Femur (tissue), 1 donor: ENCODE measurements at regions not wholly inside any gene's neighbourhood (a gene's known extent, or its start where the extent isn't known, plus 50 kb on each side); places are given as distances from the start of the nearest gene placed in this dataset.
"Not testable (repeated sequence)": the region's sequence is repeated elsewhere in the genome, so short reads cannot be mapped to it uniquely, and the experiment has no call there.

Experiments
- DNase-seq: peaks from one replicate; pipeline ENCODE4 v3.0.0-alpha.2; 2017

DNA sequence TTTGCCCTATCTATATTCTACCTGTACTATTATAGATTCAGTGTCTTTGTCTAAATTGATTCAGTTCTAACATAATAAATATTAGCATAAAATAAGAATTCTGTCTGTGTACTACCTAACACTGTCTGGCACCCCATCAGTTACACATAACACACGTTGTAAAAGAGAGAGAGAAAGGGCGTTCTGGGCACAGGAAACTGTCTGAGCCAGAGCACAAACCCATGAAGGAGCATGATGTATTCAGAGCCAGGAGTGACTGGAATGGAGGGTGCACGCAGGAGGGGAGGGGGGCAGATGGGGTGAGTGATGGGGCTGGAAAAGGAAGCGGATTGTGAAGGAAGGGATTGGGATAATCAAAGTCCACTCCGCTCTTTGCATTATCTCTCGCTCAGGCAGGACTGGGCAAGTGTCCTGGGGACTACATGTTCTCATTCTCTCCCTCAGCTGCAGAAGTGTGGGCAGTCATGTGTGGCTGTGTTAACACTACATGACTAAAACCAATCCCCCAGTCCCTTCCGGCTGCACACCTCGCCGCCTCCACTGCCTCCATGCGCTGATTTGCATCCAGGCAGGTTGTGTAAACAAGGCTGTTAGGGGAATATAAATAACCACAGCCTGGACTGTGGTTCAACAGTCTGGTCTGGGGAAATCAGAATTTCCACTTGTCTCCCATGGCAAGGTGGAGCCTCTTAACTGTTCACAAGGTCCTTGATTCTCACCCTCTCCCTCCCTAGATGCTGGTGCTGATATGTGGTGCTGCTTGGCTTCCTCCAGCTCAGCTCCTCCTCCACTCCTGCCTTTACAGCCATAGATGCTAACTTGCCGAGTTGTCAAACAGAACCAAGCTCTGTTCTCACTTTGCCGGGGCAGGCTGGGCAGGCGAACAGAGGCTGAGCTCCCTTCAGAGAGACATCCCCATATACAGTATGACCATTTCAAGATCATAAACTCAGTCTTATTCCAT, 367.5 kb upstream of the BRINP1 start:
- DNase-seq = no peak

DNA sequence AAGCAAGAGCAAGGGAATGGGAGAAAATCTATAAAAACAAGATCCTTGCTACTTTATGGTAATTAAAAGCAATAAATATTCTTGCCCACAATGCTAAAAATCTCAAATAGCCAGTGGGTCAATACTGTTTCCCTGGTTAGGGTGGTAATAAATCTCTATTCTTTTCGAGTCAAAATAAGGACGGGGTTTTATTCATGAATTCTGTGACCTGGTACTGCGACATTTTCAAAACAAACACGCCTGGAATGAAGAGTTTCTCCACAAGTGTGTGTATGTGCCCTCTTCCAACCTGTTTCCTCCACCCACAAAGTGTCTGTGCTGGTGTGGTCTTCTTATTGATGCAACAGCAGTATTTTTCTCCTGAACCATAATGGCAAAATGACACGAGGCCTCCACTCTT, 358.8 kb upstream of the BRINP1 start:
- no peak for DNase-seq

DNA sequence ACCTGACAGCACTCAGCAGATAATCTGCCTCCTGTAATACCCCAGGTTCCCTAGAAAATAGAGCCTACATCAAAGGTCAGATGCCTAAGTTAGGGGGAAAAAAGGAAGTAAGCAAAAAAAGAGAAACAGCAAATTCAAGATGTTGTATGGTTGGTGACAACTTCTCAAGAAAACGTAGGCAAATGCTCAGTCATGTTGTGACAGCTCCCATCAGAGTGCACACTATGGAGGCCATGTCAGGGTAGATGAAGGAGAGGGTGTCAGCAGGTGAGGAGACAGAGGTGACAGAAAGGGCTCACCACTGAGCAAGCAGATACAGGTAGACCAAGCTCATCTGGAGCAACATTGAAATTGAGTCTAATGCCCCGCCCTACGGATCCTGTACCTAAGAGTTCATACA, 356.8 kb upstream of the BRINP1 start:
- DNase-seq = no peak

DNA sequence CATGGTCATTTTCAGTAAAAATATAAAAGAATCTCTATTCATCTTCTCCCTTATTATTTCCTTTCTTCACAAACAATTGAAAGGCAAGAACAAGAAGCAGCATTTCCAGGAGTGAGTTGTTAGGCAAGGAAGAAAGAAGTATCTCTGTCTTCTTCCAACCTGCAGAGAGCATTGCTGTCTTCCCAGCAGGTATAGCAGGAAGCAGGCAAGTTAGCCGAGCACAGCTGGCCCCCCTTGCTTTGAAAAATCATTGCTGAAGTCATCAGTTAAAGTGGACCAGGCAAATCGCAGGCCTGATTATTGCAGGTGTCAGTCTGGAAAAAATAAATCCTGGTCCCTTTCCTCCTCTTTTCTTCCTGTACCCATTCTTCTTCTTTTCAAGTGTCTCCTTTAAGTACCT, 353.1 kb upstream of the BRINP1 start:
- no peak for DNase-seq

DNA sequence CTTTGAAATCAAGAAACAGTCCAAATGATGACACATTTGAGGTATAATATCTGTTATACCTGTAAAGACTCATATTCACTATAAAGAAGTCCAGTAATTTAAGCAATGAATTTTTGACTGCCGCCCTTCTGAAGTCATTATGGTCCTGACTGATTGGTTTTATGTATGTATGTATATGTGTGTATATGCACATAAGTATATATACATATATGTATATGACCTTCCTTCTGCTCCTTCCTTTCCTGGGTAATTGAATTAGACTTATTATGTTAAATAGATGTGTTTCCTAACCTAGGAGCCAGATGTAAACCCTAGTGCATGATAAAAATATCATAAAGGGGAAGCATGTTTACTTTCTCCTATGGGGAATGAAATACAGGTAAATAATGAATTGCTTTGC, 343.1 kb upstream of the BRINP1 start:
- no peak for DNase-seq

DNA sequence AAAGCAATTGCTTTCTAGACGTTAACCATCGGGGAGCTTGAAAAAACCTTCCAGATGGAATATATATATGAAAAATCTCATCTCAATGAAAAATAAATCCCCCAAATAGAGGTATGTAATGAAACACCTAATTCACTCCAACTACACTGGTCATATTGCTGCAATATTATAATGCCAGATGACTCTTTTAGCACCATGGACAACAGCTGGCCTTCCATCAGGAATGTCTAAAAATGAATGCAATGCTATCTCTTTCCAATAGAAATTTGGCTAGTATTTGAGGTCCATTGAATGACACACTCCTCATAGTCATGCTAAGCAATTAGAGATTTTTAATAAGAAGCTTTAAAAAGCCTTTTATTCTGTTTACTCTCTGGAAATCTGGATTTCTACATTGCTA, 340.2 kb upstream of the BRINP1 start:
- no peak for DNase-seq

DNA sequence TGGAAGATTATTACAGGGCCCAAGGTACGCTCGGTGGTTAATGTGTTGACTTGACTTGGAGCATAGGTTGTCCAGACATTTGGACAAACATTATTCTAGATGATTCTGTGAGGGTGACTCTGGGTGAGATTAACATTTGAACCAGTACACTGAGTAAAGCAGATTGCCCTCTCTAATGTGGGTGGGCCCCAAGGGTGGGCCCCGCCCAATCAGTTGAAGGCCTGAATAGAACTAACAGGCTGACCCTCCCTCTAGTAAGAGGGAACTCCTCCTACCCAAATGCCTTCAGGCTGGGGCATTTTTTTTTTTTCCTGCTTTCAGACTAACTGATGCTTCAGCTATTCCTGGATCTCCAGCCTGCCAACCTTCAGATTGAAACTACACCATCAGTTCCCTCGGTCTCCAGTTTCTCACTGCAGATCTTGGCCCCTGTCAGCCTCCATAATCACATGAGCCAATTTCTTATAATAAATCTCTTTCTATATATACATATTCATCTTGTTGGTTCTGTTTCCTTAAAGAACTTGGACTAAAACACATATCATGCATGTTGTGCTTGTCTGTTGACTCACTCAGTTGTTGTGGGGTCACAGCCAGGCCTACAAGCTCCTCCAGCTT, 338.1 kb upstream of the BRINP1 start:
- DNase-seq = no peak

DNA sequence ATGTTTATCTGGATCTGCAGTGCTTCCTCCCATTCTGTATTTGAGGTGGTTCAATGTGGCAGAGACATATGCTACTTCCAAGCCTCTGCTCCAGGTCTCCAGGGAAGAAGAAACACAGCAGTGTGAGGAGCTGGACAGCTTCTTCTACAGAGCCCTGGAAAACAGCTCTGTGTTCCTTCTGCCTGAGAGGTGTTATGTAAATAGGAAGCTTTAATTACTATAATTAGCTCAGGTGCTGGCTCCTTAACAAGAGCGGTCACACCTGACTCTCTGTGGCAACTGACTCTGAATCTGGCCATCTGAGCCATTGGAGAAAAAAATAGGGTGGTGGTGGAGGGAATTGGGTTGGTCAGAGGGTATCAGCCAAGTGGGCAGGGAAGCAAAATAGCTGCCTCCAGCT, 332.4 kb upstream of the BRINP1 start:
- DNase-seq = no peak

DNA sequence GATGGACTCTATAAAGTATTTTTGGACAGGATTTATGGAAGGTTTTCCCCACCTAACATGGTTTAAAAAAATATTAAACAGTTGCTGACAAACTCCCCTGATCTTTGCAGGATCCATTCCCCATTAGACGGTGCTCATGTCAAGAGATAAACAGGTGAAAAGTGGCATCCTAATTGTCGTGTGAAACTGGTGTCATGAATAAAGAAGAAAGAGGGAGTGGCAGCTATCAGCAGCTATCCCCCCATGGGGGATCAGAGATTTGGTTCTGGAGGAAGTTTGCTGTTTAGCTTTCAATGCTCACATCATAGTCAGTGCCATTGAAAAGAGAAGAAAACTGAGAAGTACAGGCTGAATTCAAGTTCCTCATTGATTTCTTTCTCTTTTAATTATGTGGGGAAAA, 329.3 kb upstream of the BRINP1 start:
- DNase-seq = no peak

DNA sequence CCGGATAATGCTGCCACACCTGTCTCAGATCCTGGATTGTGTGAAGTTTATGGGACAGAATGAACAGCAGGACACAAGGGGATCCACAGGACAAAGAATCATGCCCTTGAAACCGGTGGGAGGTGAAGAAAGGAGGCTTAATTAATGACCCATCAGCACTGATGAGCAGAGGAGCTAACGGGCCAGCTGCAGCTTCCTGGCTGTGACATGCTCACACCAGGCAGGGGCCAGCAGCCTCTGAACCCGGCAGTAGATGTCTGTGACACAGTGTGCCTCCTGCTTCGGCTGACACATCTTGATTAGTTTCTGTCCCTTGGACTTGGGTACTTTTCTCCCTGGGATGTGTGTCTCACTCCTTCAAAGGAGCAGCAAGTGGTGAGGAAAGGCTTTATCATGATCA, 328.8 kb upstream of the BRINP1 start:
- DNase-seq = no peak

DNA sequence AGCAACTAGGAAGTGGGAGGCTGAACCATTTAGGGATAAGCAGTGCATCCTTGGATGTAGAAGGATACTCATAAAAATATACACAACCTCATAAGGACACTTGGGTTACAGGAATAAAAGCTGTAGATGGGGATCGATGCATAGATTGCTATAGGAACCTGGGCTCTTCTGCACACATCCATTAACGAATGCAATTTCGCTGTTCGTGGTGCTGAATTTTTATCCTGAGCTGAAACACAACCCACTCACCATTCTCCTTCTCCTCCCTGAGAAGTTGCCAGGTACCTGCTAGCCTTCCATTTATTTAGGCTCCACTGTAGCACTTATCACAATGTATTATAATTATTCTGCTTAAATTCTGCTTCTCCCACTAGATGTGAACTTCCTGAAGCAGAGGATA, 320.6 kb upstream of the BRINP1 start:
- no peak for DNase-seq

DNA sequence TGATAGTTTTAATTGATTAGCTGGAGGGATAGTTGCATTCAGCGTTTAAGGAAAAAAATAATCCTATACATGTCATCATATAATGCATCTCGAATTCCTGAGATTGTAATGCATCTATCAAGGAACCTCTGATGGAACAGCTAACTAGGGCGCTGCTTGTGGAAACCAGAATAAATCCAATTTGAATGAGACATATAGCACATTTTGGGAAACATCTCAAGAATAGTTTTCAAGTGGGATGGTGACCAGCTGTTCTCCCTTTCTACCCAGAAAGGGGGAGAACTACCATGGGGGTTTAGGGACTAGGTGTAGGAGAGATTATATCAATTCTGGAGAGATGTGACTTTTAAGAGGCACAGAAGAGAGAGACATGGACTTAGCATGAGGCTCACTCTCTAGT, 319.3 kb upstream of the BRINP1 start:
- DNase-seq = no peak

DNA sequence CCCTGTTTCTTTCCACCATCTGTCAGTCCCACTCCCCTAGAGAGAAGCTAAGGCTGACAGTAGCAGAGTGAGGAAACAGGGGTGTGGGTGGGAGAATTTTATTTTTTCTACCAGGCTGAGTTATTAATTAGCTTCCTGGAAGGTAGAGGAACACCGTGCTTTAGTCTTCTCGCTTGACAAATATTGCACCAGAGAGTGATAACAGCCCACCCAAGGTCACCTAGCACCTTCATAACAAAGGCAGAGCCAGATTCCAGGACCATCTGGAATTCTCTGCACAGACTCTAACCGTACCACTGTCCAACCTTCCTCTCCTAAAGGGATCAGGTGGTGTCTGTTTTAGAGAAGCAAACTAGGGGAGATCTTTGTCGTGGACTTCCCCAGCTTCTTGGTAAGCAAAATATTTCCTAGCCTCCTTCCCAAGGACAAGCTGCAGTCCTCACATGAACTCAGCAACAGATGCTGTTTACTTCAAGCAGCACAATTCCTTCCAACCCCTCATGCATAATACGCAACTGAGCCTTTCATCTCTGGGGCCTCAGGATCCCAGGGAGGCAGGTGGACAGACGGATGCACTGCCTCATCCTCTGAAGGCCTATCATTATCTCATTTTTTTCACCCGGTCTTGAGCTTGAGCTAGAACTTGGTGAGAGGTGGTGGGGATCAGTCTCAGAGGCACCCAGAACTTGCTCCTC, 308.7 kb upstream of the BRINP1 start:
- DNase-seq = no peak

DNA sequence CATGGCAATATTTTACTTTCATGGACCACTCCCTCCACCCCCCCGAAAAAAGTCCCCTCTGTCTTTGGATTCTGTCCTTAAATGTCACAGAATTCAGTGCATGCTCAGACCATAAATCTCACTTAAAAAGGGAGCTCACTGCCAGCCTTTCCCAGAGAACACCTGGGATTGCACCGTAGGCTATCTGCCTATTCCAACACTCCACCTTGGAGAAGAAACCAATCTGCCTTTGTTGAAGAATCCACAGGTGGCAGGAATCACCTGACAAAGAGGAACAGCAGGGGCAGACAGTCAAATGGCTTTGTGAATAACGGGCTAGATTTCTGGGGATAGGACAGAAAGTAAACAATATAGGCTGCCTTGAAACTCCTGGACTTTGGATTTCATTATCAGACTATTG, 306.7 kb upstream of the BRINP1 start:
- DNase-seq = no peak

DNA sequence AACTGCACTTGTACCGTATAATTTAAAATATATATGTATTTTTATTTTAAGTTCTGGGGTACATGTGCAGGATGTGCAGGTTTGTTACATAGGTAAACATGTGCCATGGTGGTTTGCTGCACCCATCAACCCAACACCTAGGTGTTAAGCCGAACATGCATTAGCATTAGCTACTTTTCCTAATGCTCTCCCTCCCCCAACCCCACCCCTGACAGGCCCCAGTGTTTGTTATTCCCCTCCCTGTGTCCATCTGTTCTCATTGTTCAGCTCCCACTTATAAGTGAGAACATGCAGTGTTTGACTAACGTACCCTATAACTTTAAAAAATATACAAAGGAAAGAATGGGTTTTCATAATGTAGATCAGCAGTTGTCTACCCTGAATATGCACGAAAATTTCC, 303.5 kb upstream of the BRINP1 start:
- DNase-seq = not testable (repeated sequence)

DNA sequence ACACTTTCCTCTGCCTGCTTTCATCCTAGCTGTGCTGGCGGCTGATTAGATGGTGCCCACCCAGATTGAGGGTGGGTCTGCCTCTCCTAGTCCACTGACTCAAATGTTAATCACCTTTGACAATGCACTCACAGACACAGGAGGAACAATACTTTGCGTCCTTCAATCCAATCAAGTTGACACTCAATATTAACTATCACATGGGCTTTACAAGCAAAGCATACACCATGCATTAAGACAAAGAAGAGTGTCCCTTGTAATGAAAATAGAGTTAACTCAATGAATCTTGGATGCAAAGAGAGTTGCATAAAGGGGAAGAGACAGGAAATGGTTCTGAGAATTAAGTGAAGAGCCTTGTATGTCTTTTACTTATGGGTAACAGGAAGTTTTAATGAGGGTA, 298.7 kb upstream of the BRINP1 start:
- no peak for DNase-seq

DNA sequence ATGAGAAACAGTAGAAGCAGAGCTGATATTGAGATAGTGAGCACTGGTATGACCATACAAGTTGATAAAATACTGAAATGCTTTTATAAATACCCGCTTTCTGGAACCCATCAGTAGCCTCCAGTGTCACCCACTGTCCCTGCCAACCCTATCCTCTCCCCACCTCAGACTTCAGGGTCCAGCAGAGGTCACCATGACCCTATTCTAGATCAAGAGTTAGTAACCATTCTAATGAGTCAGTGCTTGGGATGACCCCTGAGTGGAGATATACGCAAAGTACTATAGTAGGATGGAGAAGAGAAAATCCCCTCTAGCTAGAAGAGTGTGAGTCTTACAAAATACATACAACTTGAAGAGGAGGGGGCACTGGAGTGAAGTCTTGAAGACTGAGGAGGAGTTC, 297.9 kb upstream of the BRINP1 start:
- no peak for DNase-seq

DNA sequence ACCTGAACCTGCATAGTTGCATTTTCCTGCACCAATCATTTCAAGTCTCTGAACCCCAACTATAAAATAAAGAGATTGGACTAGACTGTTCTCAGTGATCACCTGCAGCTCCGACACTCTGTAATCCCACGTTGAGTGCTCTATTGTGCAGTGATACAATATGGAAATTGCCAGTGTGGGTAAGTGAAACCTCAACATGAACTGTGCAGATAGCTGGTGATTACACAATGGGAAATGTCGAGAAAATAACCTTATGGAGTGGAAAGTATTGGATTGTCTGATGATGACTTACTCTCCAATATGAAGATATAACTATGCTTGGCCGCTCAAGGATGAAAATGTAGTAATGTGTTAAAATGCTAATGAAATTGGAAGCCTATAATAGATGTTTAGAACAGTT, 293.1 kb upstream of the BRINP1 start:
- no peak for DNase-seq

DNA sequence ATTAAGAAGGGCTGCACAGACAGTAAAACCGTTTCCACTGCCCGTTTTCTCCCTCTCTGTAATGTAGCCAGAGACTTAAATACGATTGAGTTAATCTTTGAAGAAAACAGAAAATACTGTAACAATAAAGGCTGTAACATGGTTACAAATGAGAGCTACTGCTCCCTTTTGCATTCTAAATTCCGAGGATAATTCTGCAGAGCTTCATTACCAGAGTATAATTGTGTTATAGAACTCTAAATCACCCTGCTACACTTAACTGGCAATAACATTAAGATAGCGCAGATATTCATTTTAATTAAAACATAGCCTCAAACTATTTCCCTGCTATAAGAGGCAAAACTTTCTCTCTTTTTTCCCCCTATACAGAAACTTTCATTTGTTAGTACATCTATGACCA, 283.7 kb upstream of the BRINP1 start:
- no peak for DNase-seq

DNA sequence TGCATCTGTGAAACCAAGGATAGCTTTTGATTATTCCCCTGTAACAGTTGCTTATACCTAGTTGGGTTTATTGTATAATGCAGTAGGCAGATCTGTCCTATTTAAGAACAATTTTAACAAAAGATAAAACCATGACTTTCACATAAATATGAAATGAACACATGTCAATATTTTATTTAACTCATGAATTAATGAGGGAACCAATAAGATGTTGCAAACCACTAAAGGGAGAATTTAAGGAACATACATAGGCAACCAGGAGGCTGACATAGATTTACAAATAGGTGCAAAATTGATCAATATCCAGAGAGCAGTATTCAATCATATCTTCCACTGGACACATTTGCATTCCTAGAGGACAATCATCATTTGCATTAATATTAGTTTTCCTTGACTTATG, 280.0 kb upstream of the BRINP1 start:
- DNase-seq = no peak

DNA sequence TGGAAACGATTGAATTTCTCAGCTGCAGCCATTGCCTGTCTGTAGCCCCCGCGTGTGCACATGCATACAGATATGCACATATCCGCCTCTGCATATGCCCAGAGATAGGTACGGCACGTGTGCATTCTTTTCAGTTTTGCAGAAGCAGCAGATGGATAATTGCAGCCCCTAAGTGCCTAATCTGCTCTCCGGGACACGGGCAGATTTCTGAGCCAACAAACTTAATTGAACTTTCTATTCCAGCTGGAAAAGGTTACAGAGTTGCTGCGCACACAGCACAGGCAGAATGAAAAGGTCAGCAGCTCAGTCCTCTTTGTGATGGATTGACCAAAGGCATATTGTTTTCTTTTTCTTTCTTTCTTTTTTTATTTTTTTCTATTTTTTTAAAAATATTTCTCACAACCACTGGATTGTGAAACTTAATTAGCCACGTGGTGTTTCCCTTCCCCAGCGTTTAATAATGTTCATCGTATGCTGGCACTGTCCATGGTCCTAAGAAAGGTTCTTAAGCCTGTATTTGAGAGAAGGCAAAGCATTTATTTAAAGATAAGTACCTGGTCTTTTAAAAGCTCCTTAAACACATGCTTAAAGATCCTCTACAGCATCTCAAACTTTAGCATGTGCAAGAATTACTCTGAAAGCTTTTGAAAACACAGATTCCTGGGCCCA, 270.2 kb upstream of the BRINP1 start:
- DNase-seq = no peak

DNA sequence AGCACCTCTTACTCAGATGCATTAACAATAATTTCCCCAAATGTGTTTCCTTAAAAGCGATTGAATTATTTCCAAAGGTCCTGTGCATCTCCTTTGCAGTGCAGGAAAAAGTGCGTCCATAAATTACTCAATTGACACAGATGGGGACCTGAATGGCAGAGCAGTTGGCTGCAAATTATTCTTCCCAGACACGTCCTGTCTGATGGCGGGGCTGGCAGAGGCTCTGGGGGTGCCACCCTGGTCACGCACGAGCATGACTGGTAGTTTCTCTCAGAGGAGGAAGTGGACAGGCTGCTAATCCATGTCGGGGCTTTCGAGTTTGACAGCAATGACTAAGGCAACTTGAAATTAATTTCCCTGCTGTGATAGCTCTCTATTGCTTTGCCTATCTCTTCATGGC, 264.8 kb upstream of the BRINP1 start:
- no peak for DNase-seq

DNA sequence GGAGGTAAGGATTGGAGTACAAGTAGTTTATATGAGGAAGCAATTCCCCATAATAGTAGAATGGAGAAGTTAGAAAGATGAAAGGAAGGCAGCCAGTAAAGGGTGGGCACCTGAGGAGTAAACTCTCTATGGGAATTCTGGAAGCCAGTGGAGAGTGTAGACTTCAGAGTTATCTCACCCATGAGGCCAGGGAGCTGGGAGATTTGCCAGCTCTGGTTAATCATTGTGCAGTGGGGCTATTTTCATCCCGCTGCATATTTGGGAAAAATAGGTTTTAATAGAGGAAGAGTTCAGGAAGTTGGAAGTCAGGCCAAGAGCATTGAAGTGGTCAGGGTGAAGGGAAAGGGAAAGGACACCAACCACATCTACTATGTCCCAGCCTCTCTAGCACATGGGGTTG, 242.3 kb upstream of the BRINP1 start:
- DNase-seq = no peak
